ENCODE measurements at regions not wholly inside any gene's neighbourhood (a gene's known extent, or its start where the extent isn't known, plus 50 kb on each side); places are given as distances from the start of the nearest gene placed in this dataset.

DNA sequence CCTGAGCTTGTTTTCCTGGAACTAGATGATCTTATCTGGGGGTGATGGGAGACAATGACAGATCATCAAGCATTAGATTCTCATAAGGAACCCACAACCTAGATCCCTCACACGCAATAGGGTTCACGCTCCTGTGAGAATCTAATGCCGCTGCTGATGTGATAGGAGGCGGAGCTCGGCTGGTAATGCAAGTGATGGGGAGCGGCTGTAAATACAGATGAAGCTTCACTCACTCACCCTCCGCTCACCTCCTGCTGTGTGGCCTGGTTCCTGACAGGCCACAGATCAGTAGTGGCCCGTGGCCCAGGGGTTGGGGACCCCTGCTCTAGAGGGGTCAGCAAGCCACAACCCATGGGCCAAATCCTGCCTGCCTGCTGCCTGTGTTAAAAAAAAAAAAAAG lies 435.9 kb downstream of the CD83 start:
- TF ChIP-seq, protein P1, sequence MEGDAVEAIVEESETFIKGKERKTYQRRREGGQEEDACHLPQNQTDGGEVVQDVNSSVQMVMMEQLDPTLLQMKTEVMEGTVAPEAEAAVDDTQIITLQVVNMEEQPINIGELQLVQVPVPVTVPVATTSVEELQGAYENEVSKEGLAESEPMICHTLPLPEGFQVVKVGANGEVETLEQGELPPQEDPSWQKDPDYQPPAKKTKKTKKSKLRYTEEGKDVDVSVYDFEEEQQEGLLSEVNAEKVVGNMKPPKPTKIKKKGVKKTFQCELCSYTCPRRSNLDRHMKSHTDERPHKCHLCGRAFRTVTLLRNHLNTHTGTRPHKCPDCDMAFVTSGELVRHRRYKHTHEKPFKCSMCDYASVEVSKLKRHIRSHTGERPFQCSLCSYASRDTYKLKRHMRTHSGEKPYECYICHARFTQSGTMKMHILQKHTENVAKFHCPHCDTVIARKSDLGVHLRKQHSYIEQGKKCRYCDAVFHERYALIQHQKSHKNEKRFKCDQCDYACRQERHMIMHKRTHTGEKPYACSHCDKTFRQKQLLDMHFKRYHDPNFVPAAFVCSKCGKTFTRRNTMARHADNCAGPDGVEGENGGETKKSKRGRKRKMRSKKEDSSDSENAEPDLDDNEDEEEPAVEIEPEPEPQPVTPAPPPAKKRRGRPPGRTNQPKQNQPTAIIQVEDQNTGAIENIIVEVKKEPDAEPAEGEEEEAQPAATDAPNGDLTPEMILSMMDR (IDR thresholded peaks at IDR 0.05): no peak
- no peak for TF ChIP-seq EP300 (IDR thresholded peaks at IDR 0.05)
- TF ChIP-seq POLR2A (IDR thresholded peaks at IDR 0.05): no peak
- no peak for TF ChIP-seq POLR2AphosphoS5 (IDR thresholded peaks at IDR 0.05)

Data from sigmoid colon (tissue), 4 donors.